ENCODE measurements at regions not wholly inside any gene's neighbourhood (a gene's known extent, or its start where the extent isn't known, plus 50 kb on each side); places are given as distances from the start of the nearest gene placed in this dataset.

GRCh38 chr4:125392694-125393093 lies 77.9 kb downstream of the FAT4 start:
- Histone ChIP-seq H3K4me1 (ENCODE audit: control insufficient read depth, insufficient read depth, low read length) (peaks cover 2% of the 10 kb centered on the region), H3K27me3 (ENCODE audit: control insufficient read depth, insufficient read depth, low read length) (no peaks in the 10 kb centered on the region), H3K36me3 (ENCODE audit: control insufficient read depth, insufficient read depth, low read length) (no peaks in the 10 kb centered on the region), H3K4me3 (ENCODE audit: low read length) (no peak overlapping the region), H3K27ac (ENCODE audit: low read length) (no peak overlapping the region), H3K9me3 (replicated peaks; ENCODE audit: control insufficient read depth, low read depth, low read length) (no peaks in the 10 kb centered on the region)
- no CpG with 5 or more reads among the region's 1 CpG for WGBS (ENCODE audit: insufficient coverage)
- DNase-seq = no peak

DNA sequence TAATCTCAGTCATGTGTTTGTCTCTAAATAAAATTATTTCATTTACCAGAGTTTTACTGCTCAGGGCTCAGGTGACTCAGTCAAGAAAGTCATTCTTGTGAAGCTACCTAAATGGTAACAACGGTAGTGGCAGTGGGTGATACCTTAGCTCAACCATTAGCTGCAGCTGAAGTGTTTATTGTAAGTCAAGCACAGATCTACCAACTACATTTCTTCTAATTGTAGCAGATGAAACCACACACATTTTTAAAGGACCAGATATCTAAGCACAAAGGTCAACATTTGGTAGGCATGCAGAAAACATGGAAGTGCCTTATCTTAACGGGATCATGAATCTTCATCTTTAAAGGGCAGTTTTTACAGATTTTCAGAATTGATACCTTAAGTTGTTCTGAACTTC lies 79.1 kb downstream of the FAT4 start:
- Histone ChIP-seq H3K4me1 (ENCODE audit: control insufficient read depth, insufficient read depth, low read length) (peaks cover 2% of the 10 kb centered on the region), H3K36me3 (ENCODE audit: control insufficient read depth, insufficient read depth, low read length) (no peaks in the 10 kb centered on the region), H3K4me3 (ENCODE audit: low read length) (no peak overlapping the region), H3K27me3 (ENCODE audit: control insufficient read depth, insufficient read depth, low read length) (no peaks in the 10 kb centered on the region), H3K27ac (ENCODE audit: low read length) (no peak overlapping the region), H3K9me3 (replicated peaks; ENCODE audit: control insufficient read depth, low read depth, low read length) (no peaks in the 10 kb centered on the region)
- no CpG with 5 or more reads among the region's 2 CpGs for WGBS (ENCODE audit: insufficient coverage)
- DNase-seq = no peak

DNA sequence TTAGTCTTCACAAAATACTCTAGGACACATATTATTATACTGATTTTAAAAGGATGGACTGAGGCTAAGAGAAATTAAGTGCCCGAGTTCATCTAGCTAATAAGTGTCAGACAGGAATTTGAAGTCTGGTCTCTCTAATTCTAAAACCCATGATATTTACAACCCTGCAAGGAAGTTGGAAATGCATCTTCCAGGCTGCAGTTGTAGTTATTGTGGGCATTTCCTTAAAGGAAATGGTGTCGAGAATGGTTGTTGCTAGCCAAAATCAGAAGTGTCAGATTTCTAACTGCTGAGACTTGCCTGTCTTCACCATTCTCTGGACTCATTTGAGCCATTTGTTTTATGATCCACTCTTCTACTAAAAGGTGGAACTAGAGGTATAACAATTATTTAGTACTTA lies 82.5 kb downstream of the FAT4 start:
- Histone ChIP-seq H3K9me3 (replicated peaks; ENCODE audit: control insufficient read depth, low read depth, low read length) (no peaks in the 10 kb centered on the region), H3K27me3 (ENCODE audit: control insufficient read depth, insufficient read depth, low read length) (no peaks in the 10 kb centered on the region), H3K4me1 (ENCODE audit: control insufficient read depth, insufficient read depth, low read length) (no peaks in the 10 kb centered on the region), H3K36me3 (ENCODE audit: control insufficient read depth, insufficient read depth, low read length) (no peaks in the 10 kb centered on the region), H3K4me3 (ENCODE audit: low read length) (no peak overlapping the region), H3K27ac (ENCODE audit: low read length) (no peak overlapping the region)
- peak; percentile 18 for DNase-seq
- no CpG with 5 or more reads among the region's 2 CpGs for WGBS (ENCODE audit: insufficient coverage)

DNA sequence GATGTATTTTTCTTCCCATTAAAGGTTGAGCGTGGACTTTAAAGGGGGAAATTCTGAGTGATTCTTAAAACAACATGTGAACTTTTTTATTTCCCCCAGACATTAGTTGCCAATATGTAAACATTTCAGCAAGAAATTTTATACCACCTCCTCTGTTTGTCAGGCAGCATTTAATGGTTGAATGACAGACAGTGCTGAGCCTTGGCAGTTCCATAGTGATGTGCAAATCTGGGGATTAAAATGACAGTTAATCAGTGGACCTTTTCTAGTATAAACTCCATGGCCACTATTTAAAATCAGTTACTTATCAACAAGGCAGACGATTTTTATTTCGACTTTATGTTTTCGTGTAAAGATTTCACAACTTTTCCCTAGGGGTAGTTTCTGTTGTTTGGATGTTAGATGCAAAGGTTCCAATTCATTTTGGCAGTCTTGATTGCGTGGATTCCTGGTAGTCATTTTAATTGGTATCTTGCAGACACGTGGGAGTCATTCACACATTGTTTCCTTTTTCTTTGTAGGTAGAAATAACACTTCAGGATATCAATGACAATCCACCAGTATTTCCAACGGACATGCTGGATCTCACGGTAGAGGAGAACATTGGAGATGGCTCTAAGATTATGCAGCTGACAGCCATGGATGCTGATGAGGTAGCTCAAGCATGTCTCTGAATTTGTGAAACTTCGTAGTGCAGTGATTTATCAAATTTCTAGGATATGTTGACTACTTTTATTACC lies 83.7 kb downstream of the FAT4 start:
- no peak overlapping the region for H3K27ac ChIP-seq (ENCODE audit: low read length)
- H3K9me3 ChIP-seq (replicated peaks; ENCODE audit: control insufficient read depth, low read depth, low read length) = no peaks in the 10 kb centered on the region
- no peaks in the 10 kb centered on the region for H3K36me3 ChIP-seq (ENCODE audit: control insufficient read depth, insufficient read depth, low read length)
- WGBS (ENCODE audit: insufficient coverage) = no CpG with 5 or more reads among the region's 9 CpGs
- no peaks in the 10 kb centered on the region for H3K4me1 ChIP-seq (ENCODE audit: control insufficient read depth, insufficient read depth, low read length)
- H3K27me3 ChIP-seq (ENCODE audit: control insufficient read depth, insufficient read depth, low read length) = no peaks in the 10 kb centered on the region
- H3K4me3 ChIP-seq (ENCODE audit: low read length) = no peak overlapping the region
- peak; percentile 16 for DNase-seq

GRCh38 chr4:125400756-125401155 lies 86.0 kb downstream of the FAT4 start:
- H3K4me1 ChIP-seq (ENCODE audit: control insufficient read depth, insufficient read depth, low read length) = no peaks in the 10 kb centered on the region
- H3K27me3 ChIP-seq (ENCODE audit: control insufficient read depth, insufficient read depth, low read length) = no peaks in the 10 kb centered on the region
- no peak overlapping the region for H3K27ac ChIP-seq (ENCODE audit: low read length)
- no peak for DNase-seq
- no peaks in the 10 kb centered on the region for H3K36me3 ChIP-seq (ENCODE audit: control insufficient read depth, insufficient read depth, low read length)
- no peaks in the 10 kb centered on the region for H3K9me3 ChIP-seq (replicated peaks; ENCODE audit: control insufficient read depth, low read depth, low read length)
- WGBS (ENCODE audit: insufficient coverage) = no CpG with 5 or more reads among the region's 3 CpGs
- H3K4me3 ChIP-seq (ENCODE audit: low read length) = no peak overlapping the region

DNA sequence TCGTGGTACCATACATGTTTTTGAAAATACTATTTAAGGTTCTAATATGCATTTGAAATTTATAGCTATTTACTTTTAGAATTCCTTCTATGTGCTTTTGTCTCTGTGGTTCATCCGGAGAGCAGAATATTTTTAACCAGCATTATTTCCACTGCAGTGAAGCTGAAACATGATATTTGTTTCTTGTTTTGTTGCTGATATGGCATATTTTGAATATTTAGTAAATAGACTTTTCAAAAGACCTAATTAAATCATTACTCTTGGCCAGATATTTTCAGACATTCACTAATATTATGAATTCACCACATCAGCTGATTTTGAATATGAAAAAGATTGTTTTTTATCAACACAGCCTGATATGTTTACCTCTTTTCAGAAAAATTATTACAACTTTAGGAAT lies 87.0 kb downstream of the FAT4 start:
- Histone ChIP-seq H3K4me1 (ENCODE audit: control insufficient read depth, insufficient read depth, low read length) (no peaks in the 10 kb centered on the region), H3K9me3 (replicated peaks; ENCODE audit: control insufficient read depth, low read depth, low read length) (no peaks in the 10 kb centered on the region), H3K27me3 (ENCODE audit: control insufficient read depth, insufficient read depth, low read length) (no peaks in the 10 kb centered on the region), H3K27ac (ENCODE audit: low read length) (no peak overlapping the region), H3K36me3 (ENCODE audit: control insufficient read depth, insufficient read depth, low read length) (no peaks in the 10 kb centered on the region), H3K4me3 (ENCODE audit: low read length) (no peak overlapping the region)
- no peak for DNase-seq
- WGBS (ENCODE audit: insufficient coverage) = no CpG with 5 or more reads among the region's 2 CpGs

DNA sequence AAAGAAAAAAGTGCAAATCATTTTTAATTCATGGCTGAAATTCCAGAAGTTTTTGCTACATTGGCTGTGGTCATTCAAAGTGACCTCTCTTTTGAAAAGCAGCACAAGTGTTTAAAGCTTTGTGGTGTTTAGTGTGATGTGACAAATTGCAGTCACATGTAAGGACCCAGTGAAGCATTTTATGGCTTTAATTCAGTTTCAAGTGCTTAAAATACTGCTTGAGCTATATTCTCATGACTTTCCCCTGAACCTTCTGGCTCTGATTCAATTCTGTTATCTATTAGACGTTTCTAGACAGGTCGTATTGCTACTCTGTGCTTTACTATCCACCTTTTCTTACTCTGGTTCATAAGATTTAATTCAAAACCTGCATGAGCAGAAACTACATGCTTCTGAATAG lies 105.8 kb downstream of the FAT4 start:
- Histone ChIP-seq H3K9me3 (replicated peaks; ENCODE audit: control insufficient read depth, low read depth, low read length) (peaks cover 3% of the 10 kb centered on the region), H3K27ac (ENCODE audit: low read length) (no peak overlapping the region), H3K4me3 (ENCODE audit: low read length) (no peak overlapping the region), H3K4me1 (ENCODE audit: control insufficient read depth, insufficient read depth, low read length) (no peaks in the 10 kb centered on the region), H3K27me3 (ENCODE audit: control insufficient read depth, insufficient read depth, low read length) (no peaks in the 10 kb centered on the region), H3K36me3 (ENCODE audit: control insufficient read depth, insufficient read depth, low read length) (peaks cover 19% of the 10 kb centered on the region)
- DNase-seq = no peak
- WGBS (ENCODE audit: insufficient coverage) = no CpG with 5 or more reads among the region's 2 CpGs

DNA sequence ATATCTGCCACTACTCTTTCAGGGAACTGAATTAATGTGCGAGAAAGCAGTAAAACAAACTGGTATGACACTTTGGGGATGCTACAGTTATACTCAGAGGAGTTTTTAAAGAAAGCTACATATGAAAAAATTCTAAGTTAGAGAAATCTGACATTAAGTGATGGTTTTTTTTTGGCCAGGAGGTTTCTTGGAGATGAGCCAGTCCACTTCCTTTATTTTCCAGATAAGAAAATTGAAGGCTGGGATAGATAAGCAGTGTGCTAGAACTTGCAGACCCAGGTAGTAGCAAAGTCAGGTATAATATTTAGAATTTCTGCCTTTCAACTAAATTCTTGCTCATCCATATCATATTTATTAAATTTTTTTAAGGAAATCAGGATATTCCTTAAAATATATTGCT lies 106.8 kb downstream of the FAT4 start:
- peaks cover 15% of the 10 kb centered on the region for H3K36me3 ChIP-seq (ENCODE audit: control insufficient read depth, insufficient read depth, low read length)
- H3K27ac ChIP-seq (ENCODE audit: low read length) = no peak overlapping the region
- DNase-seq = no peak
- no peaks in the 10 kb centered on the region for H3K4me1 ChIP-seq (ENCODE audit: control insufficient read depth, insufficient read depth, low read length)
- no peaks in the 10 kb centered on the region for H3K27me3 ChIP-seq (ENCODE audit: control insufficient read depth, insufficient read depth, low read length)
- H3K4me3 ChIP-seq (ENCODE audit: low read length) = no peak overlapping the region
- WGBS (ENCODE audit: insufficient coverage) = no CpG with 5 or more reads among the region's 1 CpG
- H3K9me3 ChIP-seq (replicated peaks; ENCODE audit: control insufficient read depth, low read depth, low read length) = peaks cover 3% of the 10 kb centered on the region

DNA sequence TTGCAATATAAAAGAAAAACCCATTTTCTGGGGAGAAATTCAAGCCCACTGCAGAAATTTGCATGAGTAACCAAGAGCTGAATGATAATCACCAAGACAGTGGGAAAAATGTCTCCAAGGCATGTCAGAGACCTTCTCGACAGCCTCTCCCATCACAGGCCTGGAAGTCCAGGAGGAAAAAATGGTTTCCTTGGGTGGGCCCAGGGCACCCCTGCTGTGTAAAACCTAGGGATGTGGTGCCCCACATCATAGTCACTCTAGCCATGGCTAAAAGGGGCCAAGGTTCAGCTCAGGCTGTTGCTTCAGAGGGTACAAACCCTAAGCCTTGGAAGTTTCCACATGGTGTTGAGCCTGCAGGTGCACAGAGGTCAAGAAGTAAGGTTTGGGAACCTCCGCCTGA lies 108.4 kb downstream of the FAT4 start:
- DNase-seq = no peak
- WGBS (ENCODE audit: insufficient coverage) = 86% methylated on average over 1 of the region's 2 CpGs
- H3K4me3 ChIP-seq (ENCODE audit: low read length) = no peak overlapping the region
- H3K36me3 ChIP-seq (ENCODE audit: control insufficient read depth, insufficient read depth, low read length) = peaks cover 11% of the 10 kb centered on the region
- H3K27me3 ChIP-seq (ENCODE audit: control insufficient read depth, insufficient read depth, low read length) = no peaks in the 10 kb centered on the region
- no peak overlapping the region for H3K27ac ChIP-seq (ENCODE audit: low read length)
- H3K4me1 ChIP-seq (ENCODE audit: control insufficient read depth, insufficient read depth, low read length) = no peaks in the 10 kb centered on the region
- H3K9me3 ChIP-seq (replicated peaks; ENCODE audit: control insufficient read depth, low read depth, low read length) = peaks cover 3% of the 10 kb centered on the region

GRCh38 chr4:125428832-125429231 lies 114.1 kb downstream of the FAT4 start:
- Histone ChIP-seq H3K27me3 (ENCODE audit: control insufficient read depth, insufficient read depth, low read length) (no peaks in the 10 kb centered on the region), H3K9me3 (replicated peaks; ENCODE audit: control insufficient read depth, low read depth, low read length) (no peaks in the 10 kb centered on the region), H3K36me3 (ENCODE audit: control insufficient read depth, insufficient read depth, low read length) (peaks cover 2% of the 10 kb centered on the region), H3K4me1 (ENCODE audit: control insufficient read depth, insufficient read depth, low read length) (no peaks in the 10 kb centered on the region), H3K27ac (ENCODE audit: low read length) (no peak overlapping the region), H3K4me3 (ENCODE audit: low read length) (no peak overlapping the region)
- DNase-seq = no peak
- WGBS (ENCODE audit: insufficient coverage) = 33% methylated on average over 1 of the region's 2 CpGs

- H3K27me3 ChIP-seq (ENCODE audit: control insufficient read depth, insufficient read depth, low read length) = no peaks in the 10 kb centered on the region
- peaks cover 3% of the 10 kb centered on the region for H3K36me3 ChIP-seq (ENCODE audit: control insufficient read depth, insufficient read depth, low read length)
- no peak for DNase-seq
- no peaks in the 10 kb centered on the region for H3K4me1 ChIP-seq (ENCODE audit: control insufficient read depth, insufficient read depth, low read length)
- no peak overlapping the region for H3K27ac ChIP-seq (ENCODE audit: low read length)
- 40% methylated on average over 1 of the region's 4 CpGs for WGBS (ENCODE audit: insufficient coverage)
- no peak overlapping the region for H3K4me3 ChIP-seq (ENCODE audit: low read length)
- no peaks in the 10 kb centered on the region for H3K9me3 ChIP-seq (replicated peaks; ENCODE audit: control insufficient read depth, low read depth, low read length)
Observed at GRCh38 chr4:125430086-125430485, 115.3 kb downstream of the FAT4 start.
